Body of pancreas (tissue), 4 donors: ENCODE measurements at regions not wholly inside any gene's neighbourhood (a gene's known extent, or its start where the extent isn't known, plus 50 kb on each side); places are given as distances from the start of the nearest gene placed in this dataset.
"Not testable (repeated sequence)": the region's sequence is repeated elsewhere in the genome, so short reads cannot be mapped to it uniquely, and the experiment has no call there.

Experiments used
- ATAC-seq: fragments of 150-250 bp; one replicate; pipeline ENCODE4 v1.9.1; 2016
- DNase-seq, 4 donors: peaks; one replicate each; pipeline ENCODE4 v3.0.0-alpha.2; 2019
- H3K27ac ChIP-seq, 4 donors: fragments of 200-600 bp; sonication (generic); 1 replicate in 3 of 4; 2 replicates in 1 of 4; pipeline versions ENCODE4 v1.5.1 to v1.6.1; 2016 to 2019; ENCODE audit warnings: mild to moderate bottlenecking in 1 of 4, mixed read lengths in 1 of 4, moderate library complexity in 1 of 4
- H3K27me3 ChIP-seq, 2 donors: fragments of 200-600 bp; sonication (generic); one replicate each; pipeline ENCODE4 v1.6.0; 2016; ENCODE audit warnings: mild to moderate bottlenecking in 1 of 2
- H3K36me3 ChIP-seq, 2 donors: fragments of 200-600 bp; sonication (generic); replicated peaks in 1 of 2; 2 replicates each; pipeline ENCODE4 v1.5.1; 2016; ENCODE audit warnings: low read depth in 2 of 2; ENCODE audit not compliant: insufficient read depth in 1 of 2
- H3K4me1 ChIP-seq: fragments of 200-600 bp; sonication (generic); one replicate; pipeline ENCODE4 v1.6.0; 2016
- H3K4me3 ChIP-seq, 2 donors: fragments of 200-600 bp; sonication (generic); 1 replicate in 1 of 2; 2 replicates in 1 of 2; pipeline ENCODE4 v1.5.1; 2016 to 2019
- H3K9me3 ChIP-seq, 3 donors: fragments of 200-600 bp; sonication (generic); 1 replicate in 2 of 3; 2 replicates in 1 of 3; pipeline ENCODE4 v1.5.1; 2016
- CTCF ChIP-seq, 7 experiments: fragments of 450-650 bp in 4 of 7; fragments of 200-600 bp in 3 of 7; sonication (generic) in 3 of 7; IDR thresholded peaks; one replicate each; pipeline ENCODE4 v1.5.1; 2016 to 2019; ENCODE audit warnings: antibody characterized with exemption in 7 of 7
- POLR2A ChIP-seq, 3 donors: fragments of 450-650 bp; IDR thresholded peaks; one replicate each; pipeline ENCODE4 v1.6.1; 2016; ENCODE audit warnings: antibody characterized with exemption in 3 of 3, mild to moderate bottlenecking in 2 of 3
- WGBS, 2 donors: methylation state at CpG; one replicate each; pipeline ENCODE4 v1.1.5; 2017; 5-methylcytosine and 5-hydroxymethylcytosine counted together
- intact Hi-C: fragments of 100-400 bp; cut with DNase I; formaldehyde crosslinking; loops from one replicate; pipeline ENCODE4 v1.15.1; 2023

GRCh38 chr3:197404030-197404429 lies 105.6 kb upstream of the DLG1 start:
- TF ChIP-seq POLR2A (IDR thresholded peaks at IDR 0.05), result no peak
- no peak for TF ChIP-seq CTCF (IDR thresholded peaks at IDR 0.05)
- ATAC-seq (no peak), DNase-seq (no peak)
- no peaks in the 10 kb centered on the region for H3K9me3 ChIP-seq
- no peak overlapping the region for H3K4me3 ChIP-seq
- H3K27ac ChIP-seq, result no peak overlapping the region
- intact Hi-C loops, result no loop called here
- 82 to 83% methylated on average over 12 of the region's 12 CpGs for WGBS, 2 donors
- H3K4me1 ChIP-seq, result no peaks in the 10 kb centered on the region
- H3K36me3 ChIP-seq, result no peaks in the 10 kb centered on the region
- no peaks in the 10 kb centered on the region for H3K27me3 ChIP-seq

GRCh38 chr3:197402401-197402800 lies 104.0 kb upstream of the DLG1 start:
- WGBS, 2 donors, result 71 to 76% methylated on average over 9 of the region's 9 CpGs

GRCh38 chr3:197399486-197399885 lies 101.1 kb upstream of the DLG1 start:
- H3K4me3 ChIP-seq, result no peak overlapping the region
- DNase-seq (no peak), ATAC-seq (no peak)
- no peaks in the 10 kb centered on the region for H3K4me1 ChIP-seq
- H3K27me3 ChIP-seq, result no peaks in the 10 kb centered on the region
- no peaks in the 10 kb centered on the region for H3K36me3 ChIP-seq
- intact Hi-C loops, result no loop called here
- TF ChIP-seq POLR2A (IDR thresholded peaks at IDR 0.05) (no peak), CTCF (IDR thresholded peaks at IDR 0.05) (no peak)
- WGBS, 2 donors, result 66 to 83% methylated on average over 4 of the region's 4 CpGs
- H3K27ac ChIP-seq, result no peak overlapping the region
- no peaks in the 10 kb centered on the region for H3K9me3 ChIP-seq

More at GRCh38 chr3:197402401-197402800, 104.0 kb upstream of the DLG1 start:
- H3K9me3 ChIP-seq, H3K4me3 ChIP-seq, H3K27ac ChIP-seq, ATAC-seq, intact Hi-C loops, H3K36me3 ChIP-seq, DNase-seq, H3K4me1 ChIP-seq, H3K27me3 ChIP-seq: not testable (repeated sequence)

DNA sequence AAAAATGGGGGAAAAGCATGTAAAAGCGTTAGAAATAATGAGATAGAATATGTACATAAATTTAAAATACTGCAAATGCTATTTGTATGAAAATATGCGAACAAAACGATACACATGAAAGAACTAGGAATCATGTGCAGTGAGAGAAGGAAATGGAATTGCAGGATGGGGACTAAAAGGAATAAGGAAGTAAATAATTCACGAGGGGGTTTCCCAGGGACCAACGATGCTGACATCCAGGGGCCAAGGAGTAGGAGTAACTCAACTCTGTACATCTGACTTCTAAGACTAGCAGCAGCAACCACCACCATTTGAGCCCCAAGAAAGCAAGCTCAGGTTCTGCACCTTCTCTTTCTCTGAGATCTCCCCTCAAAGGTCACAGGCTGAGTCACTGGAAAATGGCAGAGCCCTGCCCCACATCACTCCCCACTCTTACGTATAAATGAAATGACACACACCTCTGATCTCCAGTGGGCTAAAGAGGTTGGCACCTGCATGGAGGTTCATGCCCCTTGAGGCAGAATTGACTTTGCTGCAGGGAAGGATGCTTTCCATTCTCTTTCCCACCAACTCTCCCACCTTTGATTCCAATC lies 100.0 kb upstream of the DLG1 start:
- no peak overlapping the region for H3K4me3 ChIP-seq
- TF ChIP-seq POLR2A (IDR thresholded peaks at IDR 0.05) (no peak), CTCF (IDR thresholded peaks at IDR 0.05) (no peak)
- ATAC-seq (no peak), DNase-seq (no peak)
- no peaks in the 10 kb centered on the region for H3K4me1 ChIP-seq
- WGBS, 2 donors, result 66 to 69% methylated on average over 6 of the region's 6 CpGs
- no peak overlapping the region for H3K27ac ChIP-seq
- no peaks in the 10 kb centered on the region for H3K36me3 ChIP-seq
- intact Hi-C loops, result no loop called here
- H3K27me3 ChIP-seq, result no peaks in the 10 kb centered on the region
- H3K9me3 ChIP-seq, result no peaks in the 10 kb centered on the region

DNA sequence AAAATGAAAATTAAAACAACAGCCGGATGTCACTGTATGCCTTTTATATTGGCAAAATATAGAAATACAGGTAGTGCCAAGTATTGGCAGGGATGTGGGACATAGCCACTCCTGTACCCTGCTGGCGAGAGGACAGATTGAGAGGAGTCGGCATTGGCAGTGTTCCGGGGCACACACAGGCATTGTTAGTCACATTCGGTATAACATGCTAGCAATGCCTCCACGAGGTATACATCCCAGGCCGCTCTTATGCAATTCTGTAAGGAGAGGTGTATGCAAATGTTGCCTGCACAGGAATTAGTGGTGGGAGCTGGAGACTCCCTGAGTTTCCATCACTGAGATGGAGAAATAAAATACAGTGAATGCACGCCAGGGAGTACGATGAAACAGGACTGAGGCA lies 99.4 kb upstream of the DLG1 start:
- WGBS, 2 donors, result 89 to 90% methylated on average over 9 of the region's 9 CpGs
- ATAC-seq, result no peak
- intact Hi-C loops, result no loop called here

More for the DNA sequence above, 99.4 kb upstream of the DLG1 start:
- Histone ChIP-seq H3K9me3 (no peaks in the 10 kb centered on the region), H3K27ac (no peak overlapping the region), H3K4me3 (no peak overlapping the region), H3K4me1 (no peaks in the 10 kb centered on the region), H3K36me3 (no peaks in the 10 kb centered on the region), H3K27me3 (no peaks in the 10 kb centered on the region)
- no peak for TF ChIP-seq POLR2A (IDR thresholded peaks at IDR 0.05)
- no peak for TF ChIP-seq CTCF (IDR thresholded peaks at IDR 0.05)
- DNase-seq, result no peak
